B cell (primary cell): ENCODE measurements at regions not wholly inside any gene's neighbourhood (a gene's known extent, or its start where the extent isn't known, plus 50 kb on each side); places are given as distances from the start of the nearest gene placed in this dataset.

Experiments
- ATAC-seq: fragments of 200-7000 bp; cut with Tn5 transposase; one replicate; pipeline ENCODE4 v1.10.0; 2021; ENCODE audit warnings: low read depth, mild to moderate bottlenecking, moderate number of reproducible peaks, moderate library complexity
- CTCF ChIA-PET: fragments of 350-600 bp; sonication (Branson Sonifier 250); formaldehyde crosslinking; loops from one replicate; lab custom pipeline; 2021; ENCODE audit warnings: antibody characterized with exemption, inconsistent platforms; lab: Charles Lee
- POLR2A ChIA-PET: fragments of 350-600 bp; sonication (Branson Sonifier 250); formaldehyde crosslinking; loops from one replicate; lab custom pipeline; 2021; ENCODE audit warnings: antibody characterized with exemption; lab: Charles Lee
- DNase-seq: peaks from one replicate; pipeline ENCODE4 v3.0.0; 2013
- H2AFZ ChIP-seq: 2 replicates; pipeline ENCODE4 v1.6.1; 2012; ENCODE audit warnings: mild to moderate bottlenecking, low read depth, low read length; ENCODE audit not compliant: insufficient read depth, poor library complexity, severe bottlenecking
- H3K27ac ChIP-seq, 2 donors: 1 replicate in 1 of 2; 2 replicates in 1 of 2; pipeline ENCODE4 v1.5.1; 2012 to 2013; ENCODE audit warnings: low read length in 2 of 2, mild to moderate bottlenecking in 2 of 2, moderate library complexity in 1 of 2
- H3K27me3 ChIP-seq, 4 experiments: fragments of 200-600 bp in 1 of 4; sonication (generic) in 1 of 4; replicated peaks in 1 of 4; 1 replicate in 2 of 4; 2 replicates in 2 of 4; pipeline versions ENCODE4 v1.6.1 to v1.7.0; 2013 to 2016; ENCODE audit warnings: low read length in 3 of 4, mild to moderate bottlenecking in 2 of 4, mixed read lengths in 1 of 4, moderate library complexity in 1 of 4; ENCODE audit not compliant: insufficient read depth in 4 of 4, control insufficient read depth in 3 of 4; ENCODE audit errors: control extremely low read depth in 1 of 4
- H3K36me3 ChIP-seq, 2 experiments: replicated peaks in 1 of 2; 1 replicate in 1 of 2; 2 replicates in 1 of 2; pipeline versions ENCODE4 v1.6.1 to v1.7.1; 2013; ENCODE audit warnings: low read length in 1 of 2; ENCODE audit not compliant: insufficient read depth in 2 of 2, control insufficient read depth in 1 of 2; ENCODE audit errors: control extremely low read depth in 1 of 2, extremely low read depth in 1 of 2
- H3K4me1 ChIP-seq, 2 donors: fragments of 200-600 bp in 1 of 2; sonication (generic) in 1 of 2; 1 replicate in 1 of 2; 2 replicates in 1 of 2; pipeline versions ENCODE4 v1.5.1 to v1.6.1; 2013 to 2017; ENCODE audit warnings: low read length in 2 of 2; ENCODE audit not compliant: control insufficient read depth in 2 of 2, insufficient read depth in 2 of 2
- H3K4me2 ChIP-seq: replicated peaks from 2 replicates; pipeline ENCODE3; 2012; ENCODE audit warnings: mild to moderate bottlenecking, low read depth, low read length; ENCODE audit not compliant: poor library complexity, severe bottlenecking
- H3K4me3 ChIP-seq, 5 experiments: fragments of 200-600 bp in 1 of 5; sonication (generic) in 1 of 5; 1 replicate in 3 of 5; 2 replicates in 2 of 5; pipeline versions ENCODE4 v1.5.1 to v1.7.0; 2011 to 2016; ENCODE audit warnings: low read length in 4 of 5, mild to moderate bottlenecking in 4 of 5, low read depth in 2 of 5, control low read depth in 1 of 5, moderate library complexity in 1 of 5; ENCODE audit not compliant: insufficient read depth in 1 of 5; ENCODE audit errors: control extremely low read depth in 1 of 5, extremely low read depth in 1 of 5
- H3K79me2 ChIP-seq: fragments of 200-600 bp; sonication (generic); one replicate; pipeline ENCODE4 v1.6.0; 2016; ENCODE audit warnings: low read length; ENCODE audit not compliant: control insufficient read depth, insufficient read depth
- H3K9ac ChIP-seq: fragments of 200-600 bp; sonication (generic); 2 replicates; pipeline ENCODE4 v1.6.1; 2017; ENCODE audit warnings: mild to moderate bottlenecking, low read length, moderate library complexity
- H3K9me3 ChIP-seq, 3 donors: one replicate each; pipeline versions ENCODE4 v1.6.1 to v1.7.1; 2013; ENCODE audit warnings: low read length in 2 of 3; ENCODE audit not compliant: control insufficient read depth in 2 of 3, insufficient read depth in 1 of 3; ENCODE audit errors: control extremely low read depth in 1 of 3
- H4K20me1 ChIP-seq: 2 replicates; pipeline ENCODE4 v1.6.0; 2012; ENCODE audit warnings: mild to moderate bottlenecking, low read length; ENCODE audit not compliant: insufficient read depth, control insufficient read depth, poor library complexity, severe bottlenecking
- H3K27ac Mint-ChIP-seq: one replicate; pipeline ENCODE4 v1.8.0; 2021; ENCODE audit warnings: mixed read lengths
- H3K27me3 Mint-ChIP-seq: one replicate; pipeline ENCODE4 v1.8.0; 2021; ENCODE audit warnings: mixed read lengths
- H3K4me1 Mint-ChIP-seq: one replicate; pipeline ENCODE4 v1.8.0; 2021; ENCODE audit warnings: mixed read lengths
- H3K4me3 Mint-ChIP-seq: one replicate; pipeline ENCODE4 v1.8.0; 2021; ENCODE audit warnings: mixed read lengths
- H3K9me3 Mint-ChIP-seq: one replicate; pipeline ENCODE4 v1.8.0; 2022; ENCODE audit warnings: mixed read lengths; ENCODE audit not compliant: insufficient read depth
- EZH2 ChIP-seq: IDR thresholded peaks from 2 replicates; pipeline ENCODE4 v1.6.1; 2012; ENCODE audit warnings: borderline replicate concordance, low read depth, mild to moderate bottlenecking, moderate library complexity, low read length; ENCODE audit not compliant: insufficient read depth, poor library complexity, severe bottlenecking
- WGBS: methylation state at CpG from one replicate; pipeline ENCODE4 v1.1.5; 2013; ENCODE audit warnings: missing lambda C conversion rate; ENCODE audit not compliant: insufficient coverage; 5-methylcytosine and 5-hydroxymethylcytosine counted together
- intact Hi-C: fragments of 100-400 bp; cut with micrococcal nuclease; formaldehyde crosslinking; loops from one replicate; pipeline ENCODE4 v1.10.0; 2022
- TF ChIP-seq, protein P1 (sequence below): fragments of 200-600 bp; IDR thresholded peaks from one replicate; pipeline ENCODE4 v1.8.0; 2022; ENCODE audit warnings: antibody characterized with exemption, mild to moderate bottlenecking

DNA sequence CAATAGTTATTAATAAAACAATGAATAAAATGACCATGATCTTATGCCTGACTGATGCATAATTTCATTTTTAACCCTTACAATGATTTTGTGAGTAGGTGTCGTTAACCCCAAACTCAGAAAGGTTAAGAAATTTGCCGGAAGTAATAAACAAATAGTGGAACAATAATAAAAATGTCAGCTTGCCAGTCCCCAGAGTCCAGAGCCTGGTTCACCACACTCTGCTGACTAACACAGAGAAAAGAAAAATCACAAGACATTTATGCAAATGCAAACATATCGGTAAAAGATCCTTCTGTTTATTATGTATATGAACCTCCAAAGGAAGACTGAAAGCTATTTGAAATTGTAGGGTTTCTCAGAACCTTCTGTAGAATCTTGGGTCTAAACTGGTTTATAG lies 563.7 kb downstream of the EFNB2 start:
- no peaks in the 10 kb centered on the region for H3K4me1 Mint-ChIP-seq
- no peak for ATAC-seq
- H3K36me3 ChIP-seq = no peaks in the 10 kb centered on the region
- no peaks in the 10 kb centered on the region for H3K27me3 ChIP-seq
- H3K27me3 Mint-ChIP-seq = no peaks in the 10 kb centered on the region
- H3K4me1 ChIP-seq = no peaks in the 10 kb centered on the region
- H3K4me3 ChIP-seq = no peak overlapping the region
- no peak overlapping the region for H3K4me2 ChIP-seq
- no peak overlapping the region for H3K27ac ChIP-seq
- WGBS = no CpG with 5 or more reads among the region's 3 CpGs
- ChIA-PET CTCF (no interaction called here), POLR2A (no interaction called here)
- no peak overlapping the region for H3K4me3 Mint-ChIP-seq
- no peak for DNase-seq
- TF ChIP-seq, protein P1, sequence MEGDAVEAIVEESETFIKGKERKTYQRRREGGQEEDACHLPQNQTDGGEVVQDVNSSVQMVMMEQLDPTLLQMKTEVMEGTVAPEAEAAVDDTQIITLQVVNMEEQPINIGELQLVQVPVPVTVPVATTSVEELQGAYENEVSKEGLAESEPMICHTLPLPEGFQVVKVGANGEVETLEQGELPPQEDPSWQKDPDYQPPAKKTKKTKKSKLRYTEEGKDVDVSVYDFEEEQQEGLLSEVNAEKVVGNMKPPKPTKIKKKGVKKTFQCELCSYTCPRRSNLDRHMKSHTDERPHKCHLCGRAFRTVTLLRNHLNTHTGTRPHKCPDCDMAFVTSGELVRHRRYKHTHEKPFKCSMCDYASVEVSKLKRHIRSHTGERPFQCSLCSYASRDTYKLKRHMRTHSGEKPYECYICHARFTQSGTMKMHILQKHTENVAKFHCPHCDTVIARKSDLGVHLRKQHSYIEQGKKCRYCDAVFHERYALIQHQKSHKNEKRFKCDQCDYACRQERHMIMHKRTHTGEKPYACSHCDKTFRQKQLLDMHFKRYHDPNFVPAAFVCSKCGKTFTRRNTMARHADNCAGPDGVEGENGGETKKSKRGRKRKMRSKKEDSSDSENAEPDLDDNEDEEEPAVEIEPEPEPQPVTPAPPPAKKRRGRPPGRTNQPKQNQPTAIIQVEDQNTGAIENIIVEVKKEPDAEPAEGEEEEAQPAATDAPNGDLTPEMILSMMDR = no peak
- TF ChIP-seq EZH2 = no peak
- H2AFZ ChIP-seq = no peak overlapping the region
- peaks cover 0 to 4% (median 0%) of the 10 kb centered on the region in 3 donors for H3K9me3 ChIP-seq
- intact Hi-C loops = no loop called here
- no peaks in the 10 kb centered on the region for H4K20me1 ChIP-seq
- H3K27ac Mint-ChIP-seq = no peak overlapping the region
- no peaks in the 10 kb centered on the region for H3K79me2 ChIP-seq
- H3K9me3 Mint-ChIP-seq = no peaks in the 10 kb centered on the region
- no peak overlapping the region for H3K9ac ChIP-seq

DNA sequence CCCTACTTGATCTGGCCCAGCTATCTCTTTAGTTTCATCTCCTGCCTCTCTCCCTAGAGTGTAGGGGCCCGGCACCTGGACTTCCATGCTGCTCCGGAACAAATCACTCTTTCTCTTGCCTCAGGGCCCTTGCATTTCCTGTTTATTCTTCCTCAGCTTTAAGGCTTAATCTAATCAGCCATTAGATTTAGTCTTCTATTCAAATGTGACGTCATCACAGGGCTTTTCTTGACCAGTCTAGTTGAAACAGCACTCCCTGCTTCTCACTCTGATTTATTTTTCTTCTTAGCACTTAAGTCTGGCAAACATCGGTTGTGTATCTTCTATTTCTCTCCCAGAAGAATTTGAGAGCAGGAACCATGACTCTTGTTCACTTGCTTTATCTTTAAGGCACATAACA lies 564.1 kb downstream of the EFNB2 start:
- intact Hi-C loops = no loop called here
- no peak overlapping the region for H3K27ac Mint-ChIP-seq
- no peaks in the 10 kb centered on the region for H3K4me1 Mint-ChIP-seq
- H3K4me3 Mint-ChIP-seq = no peak overlapping the region
- no peaks in the 10 kb centered on the region for H3K27me3 Mint-ChIP-seq
- no peak overlapping the region for H3K4me3 ChIP-seq
- ChIA-PET CTCF (no interaction called here), POLR2A (no interaction called here)
- 88% methylated on average over 4 of the region's 4 CpGs for WGBS
- no peak overlapping the region for H2AFZ ChIP-seq
- no peaks in the 10 kb centered on the region for H3K79me2 ChIP-seq
- ATAC-seq (no peak), DNase-seq (no peak)
- peaks cover 0 to 2% (median 0%) of the 10 kb centered on the region in 3 donors for H3K9me3 ChIP-seq
- no peaks in the 10 kb centered on the region for H3K9me3 Mint-ChIP-seq
- H4K20me1 ChIP-seq = no peaks in the 10 kb centered on the region
- H3K4me2 ChIP-seq = no peak overlapping the region
- no peak overlapping the region for H3K9ac ChIP-seq
- H3K27me3 ChIP-seq = no peaks in the 10 kb centered on the region
- no peak overlapping the region for H3K27ac ChIP-seq
- no peaks in the 10 kb centered on the region for H3K4me1 ChIP-seq
- H3K36me3 ChIP-seq = no peaks in the 10 kb centered on the region
- no peak for TF ChIP-seq EZH2
- TF ChIP-seq, protein P1 = no peak
